ENCODE measurements at regions not wholly inside any gene's neighbourhood (a gene's known extent, or its start where the extent isn't known, plus 50 kb on each side); places are given as distances from the start of the nearest gene placed in this dataset.

DNA sequence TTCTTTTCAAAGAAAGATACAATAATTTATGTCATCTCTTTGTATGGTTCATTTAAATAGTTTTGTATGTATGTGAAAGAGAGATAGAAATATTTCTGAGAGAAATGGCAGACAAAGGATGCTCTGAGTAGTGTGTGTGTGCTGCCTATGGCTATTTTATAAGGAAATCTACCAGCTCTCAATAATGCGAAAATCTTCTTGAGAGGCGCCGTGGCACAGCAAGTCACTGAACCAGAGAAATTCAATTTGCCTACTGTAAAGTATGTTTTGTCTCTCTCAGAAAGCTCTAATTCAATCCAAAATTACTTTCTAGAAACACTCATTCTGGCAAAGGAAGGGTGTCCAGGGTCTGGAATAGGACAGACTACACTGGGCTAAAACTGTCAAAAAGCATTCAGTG lies 1981.1 kb downstream of the EFNA5 start:
- TF ChIP-seq CTCF (conservative IDR thresholded peaks at IDR 0.05; ENCODE audit: low read depth, low read length) (no peak), POLR2A (IDR thresholded peaks at IDR 0.05; ENCODE audit: low read depth, low read length) (no peak), FOS (IDR thresholded peaks at IDR 0.05; ENCODE audit: low read depth, low read length) (no peak)
- TF ChIP-seq, protein P1, sequence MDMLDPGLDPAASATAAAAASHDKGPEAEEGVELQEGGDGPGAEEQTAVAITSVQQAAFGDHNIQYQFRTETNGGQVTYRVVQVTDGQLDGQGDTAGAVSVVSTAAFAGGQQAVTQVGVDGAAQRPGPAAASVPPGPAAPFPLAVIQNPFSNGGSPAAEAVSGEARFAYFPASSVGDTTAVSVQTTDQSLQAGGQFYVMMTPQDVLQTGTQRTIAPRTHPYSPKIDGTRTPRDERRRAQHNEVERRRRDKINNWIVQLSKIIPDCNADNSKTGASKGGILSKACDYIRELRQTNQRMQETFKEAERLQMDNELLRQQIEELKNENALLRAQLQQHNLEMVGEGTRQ (IDR thresholded peaks at IDR 0.05; ENCODE audit: low read depth, low read length) = no peak

All from IMR-90 (cell line).